ENCODE measurements at regions not wholly inside any gene's neighbourhood (a gene's known extent, or its start where the extent isn't known, plus 50 kb on each side); places are given as distances from the start of the nearest gene placed in this dataset.

- H3K4me1 Mint-ChIP-seq (ENCODE audit: low read depth) = peaks cover 20% of the 10 kb centered on the region
- Histone ChIP-seq H3K27me3 (ENCODE audit: control insufficient read depth in 1 of 2, insufficient read depth in 2 of 2, low read length in 2 of 2) (no peaks in the 10 kb centered on the region), H3K27ac (ENCODE audit: low read depth in 1 of 2, low read length in 2 of 2) (no peak overlapping the region), H3K4me3 (ENCODE audit: low read length) (no peak overlapping the region), H3K4me1 (ENCODE audit: insufficient read depth, low read length) (peaks cover 9% of the 10 kb centered on the region), H3K36me3 (ENCODE audit: insufficient read depth, low read length) (no peaks in the 10 kb centered on the region), H3K9me3 (ENCODE audit: control insufficient read depth in 1 of 2, insufficient read depth in 1 of 2, low read length in 2 of 2) (no peaks in the 10 kb centered on the region)
- POLR2A ChIA-PET = no interaction called here
- no peak for DNase-seq
- CTCF ChIA-PET = no interaction called here
- TF ChIP-seq CTCF (IDR thresholded peaks at IDR 0.05) = no peak
- no peak for ATAC-seq (ENCODE audit: poor library complexity)
- no peaks in the 10 kb centered on the region for H3K27me3 Mint-ChIP-seq
- no peak overlapping the region for H3K27ac Mint-ChIP-seq
- intact Hi-C loops (cut with DNase I, micrococcal nuclease) = no loop called here
- H3K9me3 Mint-ChIP-seq = no peaks in the 10 kb centered on the region
- H3K36me3 Mint-ChIP-seq (ENCODE audit: low read depth) = no peaks in the 10 kb centered on the region
- no peak overlapping the region for H3K4me3 Mint-ChIP-seq
Measured at GRCh38 chr20:39245685-39246311, 283.7 kb downstream of the DHX35 start.

GRCh38 chr20:39243962-39244361, 281.8 kb downstream of the DHX35 start:
- ChIA-PET POLR2A (no interaction called here), CTCF (no interaction called here)
- H3K27ac ChIP-seq (ENCODE audit: low read depth in 1 of 2, low read length in 2 of 2) = no peak overlapping the region
- H3K27me3 Mint-ChIP-seq = no peaks in the 10 kb centered on the region
- TF ChIP-seq CTCF (IDR thresholded peaks at IDR 0.05) = no peak
- no peak overlapping the region for H3K27ac Mint-ChIP-seq
- H3K9me3 Mint-ChIP-seq = no peaks in the 10 kb centered on the region
- no peak overlapping the region for H3K4me3 Mint-ChIP-seq
- H3K36me3 ChIP-seq (ENCODE audit: insufficient read depth, low read length) = no peaks in the 10 kb centered on the region
- peaks cover 20% of the 10 kb centered on the region for H3K4me1 Mint-ChIP-seq (ENCODE audit: low read depth)
- no peaks in the 10 kb centered on the region for H3K27me3 ChIP-seq (ENCODE audit: control insufficient read depth in 1 of 2, insufficient read depth in 2 of 2, low read length in 2 of 2)
- no peak for ATAC-seq (ENCODE audit: poor library complexity)
- no peaks in the 10 kb centered on the region for H3K36me3 Mint-ChIP-seq (ENCODE audit: low read depth)
- intact Hi-C loops (cut with DNase I, micrococcal nuclease) = no loop called here
- peaks cover 9% of the 10 kb centered on the region for H3K4me1 ChIP-seq (ENCODE audit: insufficient read depth, low read length)
- no peaks in the 10 kb centered on the region for H3K9me3 ChIP-seq (ENCODE audit: control insufficient read depth in 1 of 2, insufficient read depth in 1 of 2, low read length in 2 of 2)
- no peak for DNase-seq
- H3K4me3 ChIP-seq (ENCODE audit: low read length) = no peak overlapping the region

GRCh38 chr20:39242614-39243013, 280.5 kb downstream of the DHX35 start:
- Mint-ChIP-seq H3K9me3 (no peaks in the 10 kb centered on the region), H3K27ac (no peak overlapping the region), H3K27me3 (no peaks in the 10 kb centered on the region), H3K36me3 (ENCODE audit: low read depth) (no peaks in the 10 kb centered on the region), H3K4me1 (ENCODE audit: low read depth) (peaks cover 20% of the 10 kb centered on the region), H3K4me3 (no peak overlapping the region)
- DNase-seq = no peak
- no peak for ATAC-seq (ENCODE audit: poor library complexity)
- no peak for TF ChIP-seq CTCF (IDR thresholded peaks at IDR 0.05)
- CTCF ChIA-PET = no interaction called here
- Histone ChIP-seq H3K4me1 (ENCODE audit: insufficient read depth, low read length) (peaks cover 9% of the 10 kb centered on the region), H3K27me3 (ENCODE audit: control insufficient read depth in 1 of 2, insufficient read depth in 2 of 2, low read length in 2 of 2) (no peaks in the 10 kb centered on the region), H3K36me3 (ENCODE audit: insufficient read depth, low read length) (no peaks in the 10 kb centered on the region), H3K27ac (ENCODE audit: low read depth in 1 of 2, low read length in 2 of 2) (no peak overlapping the region), H3K9me3 (ENCODE audit: control insufficient read depth in 1 of 2, insufficient read depth in 1 of 2, low read length in 2 of 2) (no peaks in the 10 kb centered on the region), H3K4me3 (ENCODE audit: low read length) (no peak overlapping the region)
- intact Hi-C loops (cut with DNase I, micrococcal nuclease) = no loop called here
- POLR2A ChIA-PET = no interaction called here
